ENCODE measurements at regions not wholly inside any gene's neighbourhood (a gene's known extent, or its start where the extent isn't known, plus 50 kb on each side); places are given as distances from the start of the nearest gene placed in this dataset.

DNA sequence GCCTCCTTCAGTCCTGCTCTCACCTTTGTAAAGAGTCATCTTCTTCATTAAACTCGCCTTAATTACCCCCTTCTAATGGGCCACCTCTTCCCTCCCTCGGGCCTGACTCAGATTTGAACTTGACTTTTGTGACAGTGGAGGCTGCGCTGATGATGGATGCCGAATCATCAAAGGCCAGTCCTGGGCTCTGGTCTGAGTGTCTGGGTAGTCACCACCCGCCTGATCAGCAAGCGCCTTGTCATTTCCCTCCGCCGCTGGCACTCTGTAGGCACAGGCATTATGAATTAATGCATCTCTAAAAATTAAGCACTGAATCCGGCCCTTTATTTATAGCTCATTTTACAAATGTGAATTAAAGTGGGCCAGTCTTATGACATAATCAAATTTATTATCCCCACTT, 116.7 kb upstream of the PROK2 start:
- TF ChIP-seq POLR2AphosphoS5 (IDR thresholded peaks at IDR 0.05; ENCODE audit: low read depth, low read length): no peak
- TF ChIP-seq, protein P1, sequence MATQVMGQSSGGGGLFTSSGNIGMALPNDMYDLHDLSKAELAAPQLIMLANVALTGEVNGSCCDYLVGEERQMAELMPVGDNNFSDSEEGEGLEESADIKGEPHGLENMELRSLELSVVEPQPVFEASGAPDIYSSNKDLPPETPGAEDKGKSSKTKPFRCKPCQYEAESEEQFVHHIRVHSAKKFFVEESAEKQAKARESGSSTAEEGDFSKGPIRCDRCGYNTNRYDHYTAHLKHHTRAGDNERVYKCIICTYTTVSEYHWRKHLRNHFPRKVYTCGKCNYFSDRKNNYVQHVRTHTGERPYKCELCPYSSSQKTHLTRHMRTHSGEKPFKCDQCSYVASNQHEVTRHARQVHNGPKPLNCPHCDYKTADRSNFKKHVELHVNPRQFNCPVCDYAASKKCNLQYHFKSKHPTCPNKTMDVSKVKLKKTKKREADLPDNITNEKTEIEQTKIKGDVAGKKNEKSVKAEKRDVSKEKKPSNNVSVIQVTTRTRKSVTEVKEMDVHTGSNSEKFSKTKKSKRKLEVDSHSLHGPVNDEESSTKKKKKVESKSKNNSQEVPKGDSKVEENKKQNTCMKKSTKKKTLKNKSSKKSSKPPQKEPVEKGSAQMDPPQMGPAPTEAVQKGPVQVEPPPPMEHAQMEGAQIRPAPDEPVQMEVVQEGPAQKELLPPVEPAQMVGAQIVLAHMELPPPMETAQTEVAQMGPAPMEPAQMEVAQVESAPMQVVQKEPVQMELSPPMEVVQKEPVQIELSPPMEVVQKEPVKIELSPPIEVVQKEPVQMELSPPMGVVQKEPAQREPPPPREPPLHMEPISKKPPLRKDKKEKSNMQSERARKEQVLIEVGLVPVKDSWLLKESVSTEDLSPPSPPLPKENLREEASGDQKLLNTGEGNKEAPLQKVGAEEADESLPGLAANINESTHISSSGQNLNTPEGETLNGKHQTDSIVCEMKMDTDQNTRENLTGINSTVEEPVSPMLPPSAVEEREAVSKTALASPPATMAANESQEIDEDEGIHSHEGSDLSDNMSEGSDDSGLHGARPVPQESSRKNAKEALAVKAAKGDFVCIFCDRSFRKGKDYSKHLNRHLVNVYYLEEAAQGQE (IDR thresholded peaks at IDR 0.05; ENCODE audit: insufficient read depth in 1 of 2, low read depth in 2 of 2, low read length in 1 of 2): no peak
- TF ChIP-seq SIN3A (IDR thresholded peaks at IDR 0.05; ENCODE audit: borderline replicate concordance, insufficient read depth, low read depth, low read length): no peak
- TF ChIP-seq, protein P2, sequence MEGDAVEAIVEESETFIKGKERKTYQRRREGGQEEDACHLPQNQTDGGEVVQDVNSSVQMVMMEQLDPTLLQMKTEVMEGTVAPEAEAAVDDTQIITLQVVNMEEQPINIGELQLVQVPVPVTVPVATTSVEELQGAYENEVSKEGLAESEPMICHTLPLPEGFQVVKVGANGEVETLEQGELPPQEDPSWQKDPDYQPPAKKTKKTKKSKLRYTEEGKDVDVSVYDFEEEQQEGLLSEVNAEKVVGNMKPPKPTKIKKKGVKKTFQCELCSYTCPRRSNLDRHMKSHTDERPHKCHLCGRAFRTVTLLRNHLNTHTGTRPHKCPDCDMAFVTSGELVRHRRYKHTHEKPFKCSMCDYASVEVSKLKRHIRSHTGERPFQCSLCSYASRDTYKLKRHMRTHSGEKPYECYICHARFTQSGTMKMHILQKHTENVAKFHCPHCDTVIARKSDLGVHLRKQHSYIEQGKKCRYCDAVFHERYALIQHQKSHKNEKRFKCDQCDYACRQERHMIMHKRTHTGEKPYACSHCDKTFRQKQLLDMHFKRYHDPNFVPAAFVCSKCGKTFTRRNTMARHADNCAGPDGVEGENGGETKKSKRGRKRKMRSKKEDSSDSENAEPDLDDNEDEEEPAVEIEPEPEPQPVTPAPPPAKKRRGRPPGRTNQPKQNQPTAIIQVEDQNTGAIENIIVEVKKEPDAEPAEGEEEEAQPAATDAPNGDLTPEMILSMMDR (IDR thresholded peaks at IDR 0.05): no peak
- TF ChIP-seq TCF7L2 (IDR thresholded peaks at IDR 0.05; ENCODE audit: low read depth, low read length): no peak
- intact Hi-C loops (cut with micrococcal nuclease; ENCODE audit: unreplicated experiment) (no loop called here), in situ Hi-C loops (cut with HindIII; ENCODE audit: low pct_unique_long_range_greater_than_20kb, low sequenced_read_pairs) (no loop called here)
- ATAC-seq: no peak
- no peaks in the 10 kb centered on the region for H3K4me1 ChIP-seq (ENCODE audit: control insufficient read depth, insufficient read depth, low read length)
- H3K4me3 ChIP-seq (ENCODE audit: low read depth in 2 of 2, low read length in 2 of 2): no peak overlapping the region
- ChIA-PET CTCF (no interaction called here), POLR2A (no interaction called here)
- no TSS peak for BruUV-seq (replicated peaks)
- no peaks in the 10 kb centered on the region for H3K27me3 ChIP-seq (ENCODE audit: control insufficient read depth, insufficient read depth, low read length)
- no peaks in the 10 kb centered on the region for H3K36me3 ChIP-seq (ENCODE audit: control insufficient read depth, insufficient read depth, low read length)
- no peaks in the 10 kb centered on the region for H3K9me3 ChIP-seq (ENCODE audit: control insufficient read depth, insufficient read depth, low read depth, low read length)
- H3K27ac ChIP-seq (ENCODE audit: low read length): no peak overlapping the region
- no peak for DNase-seq (ENCODE audit: low read depth, low spot score)

DNA sequence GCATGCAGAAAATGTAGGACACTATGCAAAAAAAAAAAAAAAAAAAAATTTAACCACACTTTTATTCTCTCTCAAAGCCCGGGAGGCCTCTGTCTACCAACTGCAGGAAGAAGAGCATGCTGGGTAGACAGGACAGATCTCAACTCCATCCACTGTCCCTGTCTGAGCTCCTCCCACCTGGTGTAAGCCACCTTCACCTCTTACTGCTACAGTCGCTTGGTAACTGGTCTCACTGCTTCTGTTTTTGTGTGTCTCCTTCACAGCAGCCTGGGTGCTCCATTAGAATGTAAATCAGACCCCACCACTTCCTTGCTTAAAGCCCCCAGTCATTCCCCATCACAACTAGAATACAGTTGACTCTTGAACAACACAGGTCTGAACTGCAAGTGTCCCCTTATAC, 115.1 kb upstream of the PROK2 start:
- intact Hi-C loops (cut with micrococcal nuclease; ENCODE audit: unreplicated experiment): no loop called here
- Histone ChIP-seq H3K27ac (ENCODE audit: low read length) (no peak overlapping the region), H3K4me1 (ENCODE audit: control insufficient read depth, insufficient read depth, low read length) (no peaks in the 10 kb centered on the region), H3K36me3 (ENCODE audit: control insufficient read depth, insufficient read depth, low read length) (no peaks in the 10 kb centered on the region), H3K9me3 (ENCODE audit: control insufficient read depth, insufficient read depth, low read depth, low read length) (no peaks in the 10 kb centered on the region), H3K27me3 (ENCODE audit: control insufficient read depth, insufficient read depth, low read length) (no peaks in the 10 kb centered on the region), H3K4me3 (ENCODE audit: low read depth in 2 of 2, low read length in 2 of 2) (no peak overlapping the region)
- ChIA-PET CTCF (no interaction called here), POLR2A (no interaction called here)
- TF ChIP-seq POLR2AphosphoS5 (IDR thresholded peaks at IDR 0.05; ENCODE audit: low read depth, low read length): no peak
- TF ChIP-seq, protein P1 (IDR thresholded peaks at IDR 0.05; ENCODE audit: insufficient read depth in 1 of 2, low read depth in 2 of 2, low read length in 1 of 2): no peak
- no peak for TF ChIP-seq TCF7L2 (IDR thresholded peaks at IDR 0.05; ENCODE audit: low read depth, low read length)
- no peak for TF ChIP-seq SIN3A (IDR thresholded peaks at IDR 0.05; ENCODE audit: borderline replicate concordance, insufficient read depth, low read depth, low read length)
- TF ChIP-seq, protein P2 (IDR thresholded peaks at IDR 0.05): no peak
- ATAC-seq (no peak), DNase-seq (ENCODE audit: low read depth, low spot score) (no peak)
- no TSS peak for BruUV-seq (replicated peaks)
- in situ Hi-C loops (cut with HindIII; ENCODE audit: low pct_unique_long_range_greater_than_20kb, low sequenced_read_pairs): no loop called here
